ENCODE measurements at regions not wholly inside any gene's neighbourhood (a gene's known extent, or its start where the extent isn't known, plus 50 kb on each side); places are given as distances from the start of the nearest gene placed in this dataset.

DNA sequence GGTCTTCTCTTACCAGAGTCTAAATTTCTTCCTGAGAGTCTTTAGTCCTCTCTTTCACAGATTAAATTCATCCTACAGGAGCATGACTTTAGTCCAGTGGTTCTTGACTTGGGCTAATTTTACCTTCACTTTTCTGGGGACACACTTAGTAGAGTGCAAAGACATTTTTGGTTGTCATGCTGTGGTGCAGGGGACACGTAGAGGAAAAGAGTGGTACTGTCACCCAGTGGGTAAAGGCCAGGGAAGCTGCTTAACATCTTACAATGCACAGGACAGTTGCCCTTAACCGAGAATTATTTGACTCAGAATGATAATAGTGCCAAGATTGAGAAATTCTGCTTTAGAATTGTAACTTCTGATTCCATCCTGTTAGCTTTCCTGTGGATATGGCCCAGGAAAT is 772.5 kb upstream of the GRM7 start:
- TF ChIP-seq POLR2A (IDR thresholded peaks at IDR 0.05) (no peak), EP300 (IDR thresholded peaks at IDR 0.05) (no peak), POLR2AphosphoS5 (IDR thresholded peaks at IDR 0.05) (no peak)
- TF ChIP-seq, protein P1, sequence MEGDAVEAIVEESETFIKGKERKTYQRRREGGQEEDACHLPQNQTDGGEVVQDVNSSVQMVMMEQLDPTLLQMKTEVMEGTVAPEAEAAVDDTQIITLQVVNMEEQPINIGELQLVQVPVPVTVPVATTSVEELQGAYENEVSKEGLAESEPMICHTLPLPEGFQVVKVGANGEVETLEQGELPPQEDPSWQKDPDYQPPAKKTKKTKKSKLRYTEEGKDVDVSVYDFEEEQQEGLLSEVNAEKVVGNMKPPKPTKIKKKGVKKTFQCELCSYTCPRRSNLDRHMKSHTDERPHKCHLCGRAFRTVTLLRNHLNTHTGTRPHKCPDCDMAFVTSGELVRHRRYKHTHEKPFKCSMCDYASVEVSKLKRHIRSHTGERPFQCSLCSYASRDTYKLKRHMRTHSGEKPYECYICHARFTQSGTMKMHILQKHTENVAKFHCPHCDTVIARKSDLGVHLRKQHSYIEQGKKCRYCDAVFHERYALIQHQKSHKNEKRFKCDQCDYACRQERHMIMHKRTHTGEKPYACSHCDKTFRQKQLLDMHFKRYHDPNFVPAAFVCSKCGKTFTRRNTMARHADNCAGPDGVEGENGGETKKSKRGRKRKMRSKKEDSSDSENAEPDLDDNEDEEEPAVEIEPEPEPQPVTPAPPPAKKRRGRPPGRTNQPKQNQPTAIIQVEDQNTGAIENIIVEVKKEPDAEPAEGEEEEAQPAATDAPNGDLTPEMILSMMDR (IDR thresholded peaks at IDR 0.05): no peak
